Glutamatergic neuron (in vitro differentiated cells): ENCODE measurements at regions not wholly inside any gene's neighbourhood (a gene's known extent, or its start where the extent isn't known, plus 50 kb on each side); places are given as distances from the start of the nearest gene placed in this dataset.

Experiments used
- DNase-seq: peaks from one replicate; pipeline ENCODE4 v3.0.0; 2022
- H3K27ac Mint-ChIP-seq: one replicate; pipeline ENCODE4 v1.8.0; 2020; ENCODE audit warnings: mild to moderate bottlenecking, mixed read lengths, inconsistent platforms; ENCODE audit not compliant: unreplicated experiment
- H3K27me3 Mint-ChIP-seq: one replicate; pipeline ENCODE4 v1.8.0; 2020; ENCODE audit warnings: mild to moderate bottlenecking, moderate library complexity, mixed read lengths, inconsistent platforms; ENCODE audit not compliant: unreplicated experiment
- H3K36me3 Mint-ChIP-seq: one replicate; pipeline ENCODE4 v1.8.0; 2020; ENCODE audit warnings: mild to moderate bottlenecking, mixed read lengths, inconsistent platforms; ENCODE audit not compliant: unreplicated experiment
- H3K4me1 Mint-ChIP-seq: one replicate; pipeline ENCODE4 v1.8.0; 2020; ENCODE audit warnings: mild to moderate bottlenecking, low read depth, mixed read lengths, inconsistent platforms; ENCODE audit not compliant: unreplicated experiment
- H3K4me3 Mint-ChIP-seq: one replicate; pipeline ENCODE4 v1.8.0; 2020; ENCODE audit warnings: mild to moderate bottlenecking, mixed read lengths, inconsistent platforms; ENCODE audit not compliant: unreplicated experiment
- H3K9me3 Mint-ChIP-seq: one replicate; pipeline ENCODE4 v1.8.0; 2020; ENCODE audit warnings: mild to moderate bottlenecking, moderate library complexity, mixed read lengths, inconsistent platforms; ENCODE audit not compliant: unreplicated experiment
- TF ChIP-seq, protein P1 (sequence below): fragments of 200-600 bp; sonication (generic); IDR thresholded peaks from one replicate; pipeline ENCODE4 v1.5.0; 2021; ENCODE audit not compliant: partially characterized antibody, unreplicated experiment

- DNase-seq = no peak
- Mint-ChIP-seq H3K27ac (no peak overlapping the region), H3K4me1 (no peaks in the 10 kb centered on the region), H3K36me3 (peaks cover 2% of the 10 kb centered on the region), H3K27me3 (peaks cover 2% of the 10 kb centered on the region), H3K4me3 (no peak overlapping the region), H3K9me3 (peaks cover 2% of the 10 kb centered on the region)
- TF ChIP-seq, protein P1, sequence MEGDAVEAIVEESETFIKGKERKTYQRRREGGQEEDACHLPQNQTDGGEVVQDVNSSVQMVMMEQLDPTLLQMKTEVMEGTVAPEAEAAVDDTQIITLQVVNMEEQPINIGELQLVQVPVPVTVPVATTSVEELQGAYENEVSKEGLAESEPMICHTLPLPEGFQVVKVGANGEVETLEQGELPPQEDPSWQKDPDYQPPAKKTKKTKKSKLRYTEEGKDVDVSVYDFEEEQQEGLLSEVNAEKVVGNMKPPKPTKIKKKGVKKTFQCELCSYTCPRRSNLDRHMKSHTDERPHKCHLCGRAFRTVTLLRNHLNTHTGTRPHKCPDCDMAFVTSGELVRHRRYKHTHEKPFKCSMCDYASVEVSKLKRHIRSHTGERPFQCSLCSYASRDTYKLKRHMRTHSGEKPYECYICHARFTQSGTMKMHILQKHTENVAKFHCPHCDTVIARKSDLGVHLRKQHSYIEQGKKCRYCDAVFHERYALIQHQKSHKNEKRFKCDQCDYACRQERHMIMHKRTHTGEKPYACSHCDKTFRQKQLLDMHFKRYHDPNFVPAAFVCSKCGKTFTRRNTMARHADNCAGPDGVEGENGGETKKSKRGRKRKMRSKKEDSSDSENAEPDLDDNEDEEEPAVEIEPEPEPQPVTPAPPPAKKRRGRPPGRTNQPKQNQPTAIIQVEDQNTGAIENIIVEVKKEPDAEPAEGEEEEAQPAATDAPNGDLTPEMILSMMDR = no peak
Measured at GRCh38 chr3:164341086-164341485, 737.2 kb downstream of the SI start.

DNA sequence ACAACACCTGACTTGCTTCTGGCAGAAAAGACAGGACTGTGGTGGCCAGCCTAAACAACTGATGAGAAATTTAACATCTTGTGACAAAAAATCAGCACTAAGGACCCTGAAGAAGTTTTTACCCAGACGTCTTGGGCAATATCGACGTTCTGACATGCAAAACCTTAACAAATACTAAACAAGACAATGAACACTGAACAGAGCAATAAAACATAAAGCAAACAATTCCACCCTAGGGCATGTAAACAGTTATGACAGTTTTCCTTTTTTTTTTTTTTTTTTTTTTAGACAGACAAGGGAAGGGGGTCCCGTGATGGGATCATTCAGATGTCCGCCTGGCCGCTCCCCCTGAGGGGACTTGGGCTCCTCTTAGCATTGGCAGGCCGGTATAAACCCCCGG, 738.0 kb downstream of the SI start:
- no peak for DNase-seq
- Mint-ChIP-seq H3K36me3 (no peaks in the 10 kb centered on the region), H3K4me1 (no peaks in the 10 kb centered on the region), H3K27me3 (peaks cover 2% of the 10 kb centered on the region), H3K27ac (no peak overlapping the region), H3K4me3 (no peak overlapping the region), H3K9me3 (peaks cover 2% of the 10 kb centered on the region)
- TF ChIP-seq, protein P1 = no peak

DNA sequence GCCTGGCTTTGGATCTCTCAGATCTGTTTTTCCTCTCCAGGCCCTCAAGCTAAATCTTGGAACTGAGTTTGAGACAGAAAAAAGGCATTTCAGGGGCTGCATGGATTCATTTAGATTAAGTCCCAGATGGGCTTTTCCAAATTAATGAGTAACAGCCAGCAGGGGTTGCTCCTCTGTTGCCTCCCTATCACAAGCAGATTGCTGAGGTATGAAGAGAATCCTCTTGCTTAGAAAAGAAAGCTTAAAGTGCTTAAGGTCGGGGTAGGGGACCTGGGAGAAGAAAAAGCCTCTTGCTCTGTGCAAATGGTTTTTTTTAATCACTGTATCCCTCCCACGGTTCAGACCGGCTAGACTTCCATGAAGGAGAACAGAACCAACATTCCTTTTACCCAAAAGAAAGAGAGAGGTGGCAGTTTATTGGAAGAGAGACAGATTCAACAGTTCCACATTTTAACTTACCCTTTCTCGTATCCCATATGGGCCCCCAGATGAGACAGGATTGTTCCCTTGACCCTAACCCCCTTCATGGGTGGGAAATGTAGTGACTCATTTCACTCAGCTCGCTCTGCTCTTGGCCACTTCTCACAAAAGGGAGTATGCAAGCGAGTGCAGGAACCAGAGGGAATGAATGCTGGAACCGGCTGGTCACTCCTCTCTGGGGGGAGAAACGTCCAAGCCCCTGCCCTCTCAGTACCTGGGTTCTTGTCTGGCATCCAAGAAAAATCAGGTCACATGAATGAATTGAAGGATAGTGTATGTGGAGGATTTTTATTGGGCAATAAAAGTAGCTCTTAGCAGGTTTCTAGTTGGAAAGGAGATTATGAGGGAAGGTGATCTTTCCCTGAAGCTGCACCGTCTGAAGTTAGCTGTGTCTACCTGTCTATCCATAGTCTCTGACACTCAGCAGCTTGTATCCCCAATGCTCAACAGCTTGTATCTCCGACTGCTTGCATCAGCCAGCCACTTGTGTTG, 745.2 kb downstream of the SI start:
- no peak overlapping the region for H3K4me3 Mint-ChIP-seq

DNA sequence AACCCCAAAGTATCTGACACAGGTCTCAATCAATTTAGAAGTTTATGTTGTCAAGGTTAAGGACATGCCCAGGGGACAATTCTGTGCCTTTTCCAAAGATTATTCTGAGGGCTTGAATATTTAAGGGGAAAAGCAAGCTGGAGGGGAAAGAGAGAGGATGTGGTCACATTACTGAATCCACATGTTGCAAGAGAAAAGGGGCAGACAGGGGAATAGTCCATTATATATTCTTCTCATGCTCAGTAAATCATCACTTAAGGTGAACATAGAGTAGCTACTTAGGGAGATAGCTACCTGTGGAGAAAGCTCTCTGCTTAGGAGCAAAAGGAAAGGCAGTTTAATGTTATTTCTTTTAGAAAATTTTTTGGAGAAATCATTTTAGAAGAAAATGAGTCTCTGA, 751.6 kb downstream of the SI start:
- no peaks in the 10 kb centered on the region for H3K9me3 Mint-ChIP-seq
- H3K4me1 Mint-ChIP-seq = no peaks in the 10 kb centered on the region
- H3K27ac Mint-ChIP-seq = no peak overlapping the region
- TF ChIP-seq, protein P1 = no peak
- no peak overlapping the region for H3K4me3 Mint-ChIP-seq
- peaks cover 2% of the 10 kb centered on the region for H3K27me3 Mint-ChIP-seq
- DNase-seq = no peak
- H3K36me3 Mint-ChIP-seq = no peaks in the 10 kb centered on the region

More for the DNA sequence above, 745.2 kb downstream of the SI start:
- no peaks in the 10 kb centered on the region for H3K9me3 Mint-ChIP-seq
- no peak for DNase-seq
- no peak overlapping the region for H3K27ac Mint-ChIP-seq
- peaks cover 5% of the 10 kb centered on the region for H3K4me1 Mint-ChIP-seq
- TF ChIP-seq, protein P1 = no peak
- H3K27me3 Mint-ChIP-seq = peaks cover 2% of the 10 kb centered on the region
- no peaks in the 10 kb centered on the region for H3K36me3 Mint-ChIP-seq

- TF ChIP-seq, protein P1 = no peak
- Mint-ChIP-seq H3K27ac (no peak overlapping the region), H3K4me1 (no peaks in the 10 kb centered on the region), H3K4me3 (no peak overlapping the region), H3K27me3 (no peaks in the 10 kb centered on the region), H3K9me3 (no peaks in the 10 kb centered on the region), H3K36me3 (no peaks in the 10 kb centered on the region)
- DNase-seq = no peak
Measured at GRCh38 chr3:164320962-164321361, 757.3 kb downstream of the SI start.
